Stimulated activated CD4-positive, alpha-beta T cell treated with anti-CD3 and anti-CD28 coated beads, Interleukin-15, amount 100 ng/mL, for 1 hour (primary cell): ENCODE measurements at regions not wholly inside any gene's neighbourhood (a gene's known extent, or its start where the extent isn't known, plus 50 kb on each side); places are given as distances from the start of the nearest gene placed in this dataset.

ENCODE experiments used
- DNase-seq, 2 donors: peaks; one replicate each; pipeline ENCODE4 v3.0.0-alpha.2; 2020; ENCODE audit warnings: low read depth in 1 of 2, low spot score in 1 of 2

DNA sequence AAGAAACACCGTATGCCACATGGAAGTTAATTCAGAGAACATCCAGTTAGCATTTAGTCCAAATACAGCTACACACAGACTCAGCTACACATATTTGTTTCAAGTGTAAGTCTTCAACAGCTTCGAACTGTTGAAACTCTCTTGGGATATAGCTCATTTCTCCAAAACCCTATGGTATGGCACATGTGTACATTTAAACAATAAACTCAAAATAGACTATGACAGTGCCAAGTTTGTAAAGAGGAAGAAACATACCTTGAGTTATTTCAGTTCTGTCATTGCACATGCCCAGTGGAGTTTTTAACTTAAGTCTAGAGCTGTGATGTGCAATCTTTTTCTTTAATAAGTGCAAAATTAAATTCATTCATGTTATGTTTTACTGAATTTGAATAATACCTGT is 155.1 kb upstream of the RAI14 start:
- DNase-seq = no peak

DNA sequence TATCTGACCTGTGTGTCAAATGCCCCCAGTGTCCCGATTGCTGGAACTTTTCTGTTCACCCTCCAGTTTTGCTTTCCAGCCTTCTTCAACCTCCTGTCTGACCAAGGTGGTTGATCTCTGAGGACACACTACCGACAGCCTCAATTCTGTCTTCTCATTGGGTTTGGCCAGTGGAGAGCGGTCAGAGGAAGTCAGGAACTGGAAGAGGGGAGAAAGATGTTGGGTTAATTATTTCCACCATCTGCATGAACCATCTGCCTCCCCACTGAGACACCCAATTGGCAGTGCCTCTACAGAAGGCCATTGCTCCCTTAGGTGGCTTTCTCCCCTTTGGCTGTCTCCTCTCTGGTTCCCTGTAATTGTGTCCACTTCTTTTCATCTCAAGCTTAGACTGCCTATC is 154.3 kb upstream of the RAI14 start:
- no peak for DNase-seq

DNA sequence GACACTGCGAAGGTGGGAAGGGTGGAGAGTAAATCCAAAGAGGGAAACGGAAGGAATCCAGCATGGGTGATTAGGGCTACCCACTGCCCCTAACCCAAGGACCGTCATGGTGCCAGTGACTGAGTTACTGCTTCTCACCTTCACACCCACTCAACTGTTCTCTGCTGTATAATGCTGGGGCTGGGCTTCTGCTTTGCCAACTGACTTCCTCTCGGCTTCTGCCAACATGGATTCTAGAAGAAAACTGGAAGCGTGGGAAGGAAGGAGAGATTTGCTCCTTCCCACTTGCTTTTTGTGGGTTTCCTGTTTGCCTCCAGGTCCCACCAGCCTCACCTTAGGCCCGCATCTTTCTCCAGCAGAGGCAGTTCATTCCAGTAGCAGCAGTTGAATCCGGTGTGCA is 153.5 kb upstream of the RAI14 start:
- no peak for DNase-seq

DNA sequence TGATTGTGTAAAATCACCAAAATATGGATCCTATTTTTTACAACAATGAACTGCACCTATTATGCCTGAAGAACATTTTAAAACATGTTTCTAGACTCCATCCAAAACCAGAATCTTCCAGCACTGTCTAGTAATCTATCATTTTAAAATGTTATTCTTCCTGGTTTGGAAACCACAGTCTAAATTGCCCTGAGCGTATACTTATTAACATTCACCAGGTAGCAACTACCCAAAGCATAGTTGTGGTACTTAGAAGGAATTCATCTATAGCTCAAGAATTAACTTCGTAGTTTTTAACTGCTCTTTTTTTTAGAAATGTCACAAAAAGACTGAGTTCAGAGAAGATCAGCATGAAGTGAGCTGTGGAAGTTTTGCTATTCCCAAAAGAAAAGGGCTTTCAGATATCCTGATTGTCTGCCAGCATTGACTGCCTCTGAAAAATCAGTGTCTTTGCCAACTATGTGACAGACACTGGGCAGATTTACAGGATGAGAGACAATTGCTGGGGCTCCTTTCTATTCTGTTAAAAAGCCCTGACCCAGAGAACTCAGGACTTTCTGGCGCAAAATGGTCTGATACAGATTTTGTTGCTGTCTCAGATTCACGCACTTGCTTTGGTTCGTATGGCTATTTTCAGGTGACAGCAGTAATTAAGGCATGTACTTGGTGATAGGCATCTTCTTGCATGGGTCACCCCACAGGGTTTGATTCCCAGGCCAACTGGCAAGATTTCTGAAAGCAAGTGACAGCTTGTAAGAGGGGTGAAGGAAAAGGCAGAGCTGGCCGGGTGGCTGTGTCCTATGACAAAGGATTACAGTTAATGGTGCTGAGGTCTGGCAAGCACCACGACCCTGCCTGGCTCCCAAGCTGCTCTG is 152.5 kb upstream of the RAI14 start:
- no peak for DNase-seq

DNA sequence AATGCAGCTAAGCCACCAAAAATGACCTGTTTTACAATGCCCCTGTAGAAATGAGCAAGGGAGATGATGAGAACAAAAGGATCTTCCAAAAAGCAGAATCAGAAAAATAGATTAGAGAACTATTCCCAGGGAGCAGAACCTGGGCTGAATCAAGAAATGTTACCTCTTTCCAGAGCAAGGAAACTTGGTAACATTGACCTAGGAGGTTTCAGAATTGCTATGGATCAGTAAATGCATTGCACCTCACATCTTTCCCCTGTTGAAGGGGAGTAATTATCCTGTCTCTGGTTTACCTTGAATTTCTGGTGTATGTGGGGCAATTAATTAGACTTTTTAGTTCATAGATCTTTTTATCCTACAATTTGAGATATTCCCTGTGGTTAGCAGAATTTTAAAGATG is 151.2 kb upstream of the RAI14 start:
- DNase-seq = no peak

DNA sequence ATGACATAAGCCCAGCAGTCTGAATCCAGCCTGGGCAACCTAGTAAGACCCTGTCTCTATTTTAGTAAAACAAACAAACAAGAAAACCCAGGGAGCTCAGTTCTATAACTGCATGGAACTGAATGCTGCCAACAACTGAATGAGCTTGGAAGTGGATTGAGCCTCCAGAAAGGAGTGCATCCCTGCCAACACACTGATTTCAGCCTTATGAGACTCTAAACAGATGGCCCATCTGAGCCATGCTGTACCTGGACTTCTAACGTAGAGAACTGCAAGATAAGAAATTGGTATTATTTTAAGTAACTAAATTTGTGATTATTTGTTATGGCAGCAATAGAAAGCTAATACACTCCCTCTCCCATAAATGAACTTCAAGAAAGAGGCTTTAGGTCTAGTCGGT is 150.4 kb upstream of the RAI14 start:
- no peak for DNase-seq

DNA sequence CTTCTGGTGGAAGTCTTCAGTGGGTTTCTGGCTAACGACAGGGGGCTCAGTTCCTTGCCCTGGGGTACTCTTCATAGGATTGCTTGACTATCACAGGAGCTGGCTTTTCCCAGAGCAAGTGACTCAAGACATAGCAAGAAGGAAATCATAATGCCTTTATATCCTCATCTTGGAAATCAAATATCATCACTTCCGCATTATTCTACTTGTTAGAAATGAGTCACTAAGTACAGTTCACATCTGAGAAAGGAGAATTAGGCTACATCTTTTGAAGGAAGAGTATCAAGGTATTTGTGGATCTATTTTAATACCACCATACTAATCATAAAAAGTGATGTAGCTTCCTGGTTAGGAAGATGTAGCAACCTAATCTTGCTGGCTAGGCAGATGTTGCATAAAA is 148.2 kb upstream of the RAI14 start:
- no peak for DNase-seq

DNA sequence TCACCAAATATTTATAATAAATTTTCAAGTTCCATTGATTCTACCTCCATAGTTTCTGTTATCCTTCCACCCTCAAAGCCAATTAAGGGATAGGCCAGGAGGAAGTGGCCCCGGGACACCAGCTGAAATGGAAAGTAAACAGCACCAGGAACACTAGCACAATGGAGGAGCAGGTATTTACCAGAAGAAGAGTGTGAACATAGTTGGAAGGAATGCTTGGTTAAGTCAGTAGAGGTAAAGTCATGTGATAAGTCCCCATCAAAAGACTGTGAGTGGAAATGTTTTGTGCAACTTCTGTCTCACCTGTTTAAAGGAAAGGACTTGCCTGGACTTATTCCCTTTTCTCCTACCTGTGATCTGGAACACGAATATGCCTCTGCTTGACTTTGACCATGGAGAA is 146.7 kb upstream of the RAI14 start:
- no peak for DNase-seq

DNA sequence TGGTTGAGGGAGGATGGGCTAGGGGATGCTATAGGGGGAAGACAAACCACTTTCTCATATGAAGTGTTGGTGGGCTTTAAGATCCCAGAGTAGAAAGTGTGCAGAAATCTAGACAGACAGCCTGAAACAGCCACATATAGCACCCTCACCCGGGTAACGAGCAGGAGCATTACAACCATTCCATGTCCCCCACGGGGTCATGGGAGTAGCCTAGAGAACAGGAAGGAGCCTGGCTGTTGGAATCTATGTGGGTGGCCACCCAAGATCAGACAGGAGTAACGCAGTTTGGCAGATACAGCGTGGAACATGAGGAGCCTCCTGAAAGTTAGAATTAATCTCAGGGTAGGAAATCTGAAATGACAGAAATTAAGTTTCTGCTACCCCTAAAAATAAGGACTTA is 146.1 kb upstream of the RAI14 start:
- DNase-seq = no peak

DNA sequence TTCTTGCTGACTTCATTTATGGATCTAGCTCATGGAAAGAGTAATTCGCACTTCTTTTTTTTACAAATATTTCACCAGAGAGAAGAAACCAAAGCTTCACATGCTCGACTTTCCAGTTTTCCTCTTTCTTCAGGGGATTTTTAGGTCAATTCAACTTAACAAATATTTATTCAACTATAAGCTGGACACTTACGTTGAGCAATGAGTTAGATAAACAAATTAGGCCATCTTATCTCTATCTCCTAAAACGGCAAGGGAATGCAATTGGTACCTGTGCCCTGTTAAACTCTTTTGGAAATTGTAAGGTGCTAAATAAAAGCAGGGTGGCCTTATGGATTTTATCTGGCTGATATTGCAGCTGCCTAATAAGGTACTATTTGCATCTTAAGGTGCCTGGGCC is 145.1 kb upstream of the RAI14 start:
- DNase-seq = no peak

DNA sequence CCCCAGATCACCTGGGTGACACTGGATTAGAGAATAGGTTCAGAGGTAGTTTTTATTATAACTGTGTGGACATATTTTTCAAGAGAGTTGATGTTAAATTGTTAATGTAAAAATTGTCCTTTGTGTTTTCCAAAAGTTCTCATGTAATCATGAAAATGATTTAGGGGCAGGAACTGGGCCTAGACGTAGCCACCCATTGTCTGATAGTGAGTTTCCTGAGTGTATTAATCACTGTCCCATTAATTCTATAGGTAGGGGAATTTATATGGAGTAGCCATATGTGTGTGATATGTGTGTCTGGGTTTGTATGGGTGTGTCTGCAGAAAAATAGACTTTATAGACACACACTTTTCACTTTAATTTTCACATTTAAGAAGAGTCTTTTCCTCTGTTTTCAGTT is 144.6 kb upstream of the RAI14 start:
- DNase-seq = no peak

DNA sequence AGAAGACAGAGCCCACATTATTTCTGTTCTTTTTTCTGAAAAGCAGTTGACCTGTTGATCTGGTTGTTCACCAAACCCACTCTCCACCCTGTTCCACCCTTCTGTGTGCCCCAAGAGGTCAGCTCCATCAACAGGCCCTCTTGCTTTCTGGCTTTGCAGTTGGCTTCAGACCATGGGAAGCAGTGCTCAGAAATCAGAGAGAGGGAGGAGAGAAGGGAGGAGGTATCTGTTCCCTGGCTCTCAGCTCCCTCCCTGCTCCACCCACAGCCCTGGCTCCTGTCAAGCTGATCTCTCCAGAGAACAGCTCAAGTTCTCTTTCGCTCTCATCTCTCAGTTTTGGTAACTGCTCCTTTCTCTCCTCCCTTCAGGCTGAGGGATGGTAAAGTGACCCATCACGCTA is 144.2 kb upstream of the RAI14 start:
- DNase-seq = no peak

DNA sequence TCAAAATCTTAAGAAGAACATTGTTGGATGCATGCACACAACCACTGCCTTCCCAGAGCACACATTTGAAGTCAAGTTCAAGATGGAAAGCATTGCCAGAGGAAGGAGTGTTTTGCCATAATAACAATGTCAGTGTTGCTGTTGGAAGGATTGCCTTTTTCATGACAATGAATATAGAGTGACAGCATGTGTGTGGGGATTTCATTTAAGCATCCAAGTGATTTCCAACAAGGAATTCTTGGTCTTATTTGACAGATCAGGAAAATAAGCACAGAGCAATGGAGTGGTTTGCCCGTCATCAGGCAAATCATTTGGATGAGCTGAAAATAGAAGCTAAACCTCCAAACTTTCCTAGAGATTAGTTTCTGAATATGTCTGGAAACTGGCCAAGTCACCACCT is 140.0 kb upstream of the RAI14 start:
- no peak for DNase-seq

DNA sequence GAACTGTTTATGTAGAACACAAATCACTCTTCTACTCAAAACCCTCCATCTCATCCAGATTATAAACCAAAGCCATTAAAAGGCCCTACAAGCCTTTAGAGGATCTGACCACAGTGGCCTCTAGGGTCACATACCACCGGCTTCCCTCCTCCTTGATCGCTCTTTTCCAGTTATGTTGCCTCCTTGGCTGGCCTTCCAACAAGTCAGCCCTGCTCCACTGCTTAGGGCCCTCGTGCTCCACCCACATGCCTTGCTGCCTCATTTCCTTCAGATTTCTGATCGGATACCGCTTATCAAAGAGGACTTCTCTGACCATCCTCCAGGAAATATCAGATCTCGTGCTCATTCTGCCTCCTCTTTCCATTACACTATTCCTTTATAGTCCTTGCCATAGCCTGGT is 139.4 kb upstream of the RAI14 start:
- no peak for DNase-seq

DNA sequence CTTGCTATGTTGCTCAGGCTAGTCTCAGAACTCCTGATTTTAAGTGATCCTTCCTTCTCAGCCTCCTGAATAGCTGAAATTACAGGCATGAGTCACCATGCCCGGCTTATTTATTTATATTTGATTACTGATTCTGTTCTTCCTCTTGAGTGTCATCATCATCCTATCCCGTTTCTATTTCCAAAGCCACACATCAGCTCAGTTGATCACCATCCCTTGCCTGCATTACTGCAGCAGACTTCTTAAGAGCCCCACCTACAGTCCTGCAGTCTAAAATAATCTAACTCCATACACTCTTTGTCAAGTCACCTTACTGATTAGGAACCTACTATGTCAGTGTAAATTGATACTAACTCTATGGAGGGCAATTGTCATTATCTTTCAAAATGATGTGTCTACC is 138.9 kb upstream of the RAI14 start:
- DNase-seq = no peak

DNA sequence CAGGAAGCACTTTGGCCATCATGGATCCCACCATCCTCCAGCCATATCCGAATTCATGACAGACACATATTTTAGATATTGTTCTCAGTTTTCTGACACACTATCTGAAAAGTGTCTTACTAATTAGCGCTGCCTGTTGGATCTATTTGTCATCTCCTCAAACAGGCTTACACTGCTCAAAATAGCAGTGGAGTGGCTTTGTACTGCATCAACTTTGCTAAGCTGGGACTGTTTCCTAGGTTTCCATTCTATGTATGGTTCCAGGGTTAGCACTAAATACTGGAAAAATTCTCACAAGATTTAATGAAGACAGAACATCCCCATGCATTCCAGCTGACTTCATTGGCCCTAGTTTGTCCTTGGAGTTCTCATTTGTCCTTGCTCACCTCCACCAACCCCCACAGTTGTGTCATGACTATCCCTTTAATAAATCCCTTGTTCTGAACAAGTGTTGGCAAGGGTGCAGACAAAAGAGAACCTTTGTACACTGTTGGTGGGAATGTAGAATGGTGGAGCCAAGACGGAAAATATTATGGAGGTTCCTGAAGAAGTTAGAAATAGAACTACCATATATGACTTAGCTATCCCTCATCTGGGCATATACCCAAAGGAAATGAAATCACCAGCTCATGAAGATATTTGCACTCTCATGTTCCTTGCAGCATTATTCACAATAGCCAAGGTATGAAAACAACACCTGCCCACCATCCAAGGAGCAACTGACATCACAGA is 136.5 kb upstream of the RAI14 start:
- no peak for DNase-seq

DNA sequence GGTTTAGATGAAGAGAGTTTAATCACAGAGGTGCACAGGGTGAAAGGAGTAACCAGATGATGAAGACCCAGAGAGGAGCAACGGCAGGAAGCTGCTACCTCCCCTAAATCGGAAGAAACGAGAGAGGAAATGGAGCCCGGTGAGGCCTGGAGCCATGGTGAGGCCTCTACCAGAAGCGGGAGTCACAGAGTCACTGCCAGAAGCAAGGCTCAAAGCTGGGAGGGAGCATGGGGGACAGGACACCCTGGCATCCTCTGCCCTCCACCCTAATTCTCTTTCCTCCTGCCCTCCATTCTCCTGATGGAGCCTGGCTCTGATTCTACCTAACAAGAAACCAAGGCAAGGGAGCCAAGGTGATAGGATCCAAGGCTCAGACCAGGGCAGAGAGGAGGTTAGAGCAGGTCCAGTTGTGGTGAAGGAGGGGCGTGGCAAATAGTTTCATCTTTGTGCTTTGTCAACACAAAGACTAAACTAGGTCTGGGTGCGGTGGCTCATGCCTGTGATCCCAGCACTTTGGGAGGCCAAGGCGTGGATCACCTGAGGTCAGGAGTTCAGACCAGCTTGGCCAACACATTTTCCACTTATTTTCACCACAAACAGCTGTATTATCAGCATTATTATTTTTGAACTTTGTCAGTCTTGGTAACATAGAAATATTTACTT is 134.4 kb upstream of the RAI14 start:
- DNase-seq = no peak

DNA sequence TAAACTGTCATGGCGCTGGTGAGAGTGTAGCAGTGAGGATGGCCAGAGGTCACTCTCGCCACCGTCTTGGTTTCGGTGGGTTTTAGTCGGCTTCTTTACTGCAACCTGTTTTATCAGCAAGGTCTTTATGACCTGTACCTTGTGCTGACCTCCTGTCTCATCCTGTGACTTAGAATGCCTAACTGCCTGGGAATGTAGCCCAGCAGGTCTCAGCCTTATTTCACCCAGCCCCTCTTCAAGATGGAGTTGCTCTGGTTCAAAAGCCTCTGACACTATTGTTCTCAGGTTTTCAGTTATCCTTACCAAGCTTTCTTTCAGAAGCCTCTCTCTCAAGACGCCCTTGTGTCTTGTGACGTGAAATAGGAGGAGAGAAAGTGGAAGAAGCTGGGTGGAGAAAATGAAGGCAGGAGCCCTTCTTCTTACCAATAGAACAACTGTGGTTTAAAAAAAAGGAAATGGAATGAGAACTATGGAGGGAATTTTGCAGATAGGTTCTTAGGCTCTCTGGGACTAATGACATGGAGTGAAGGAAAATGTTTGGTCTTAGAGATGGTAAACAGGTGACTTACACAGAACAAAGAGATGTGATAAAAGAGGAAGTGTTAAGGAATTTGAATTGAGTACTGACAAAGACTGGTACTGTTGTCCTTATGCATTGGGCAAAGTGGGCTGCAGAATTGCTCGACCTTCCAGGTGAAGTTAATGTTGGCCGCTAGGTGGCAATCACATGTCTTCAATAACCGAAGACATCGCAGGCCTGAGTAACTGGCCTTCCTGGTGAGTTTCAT is 133.3 kb upstream of the RAI14 start:
- no peak for DNase-seq

DNA sequence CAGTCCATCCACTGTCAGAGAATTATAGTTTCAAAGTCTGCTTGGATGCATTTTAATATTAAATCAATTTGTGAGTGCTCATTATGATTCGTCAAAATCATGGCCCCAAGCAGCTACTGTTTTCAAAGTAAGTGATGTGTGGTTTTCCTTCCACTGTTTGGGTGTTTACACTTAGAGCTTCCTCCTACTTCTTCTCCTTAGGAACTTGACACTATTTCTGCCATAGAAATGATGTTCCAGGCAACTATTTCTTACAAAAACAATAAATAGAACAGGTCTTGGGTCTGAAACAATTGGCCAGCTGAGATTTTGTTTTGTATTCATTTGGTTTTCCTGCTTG is 132.8 kb upstream of the RAI14 start:
- no peak for DNase-seq

DNA sequence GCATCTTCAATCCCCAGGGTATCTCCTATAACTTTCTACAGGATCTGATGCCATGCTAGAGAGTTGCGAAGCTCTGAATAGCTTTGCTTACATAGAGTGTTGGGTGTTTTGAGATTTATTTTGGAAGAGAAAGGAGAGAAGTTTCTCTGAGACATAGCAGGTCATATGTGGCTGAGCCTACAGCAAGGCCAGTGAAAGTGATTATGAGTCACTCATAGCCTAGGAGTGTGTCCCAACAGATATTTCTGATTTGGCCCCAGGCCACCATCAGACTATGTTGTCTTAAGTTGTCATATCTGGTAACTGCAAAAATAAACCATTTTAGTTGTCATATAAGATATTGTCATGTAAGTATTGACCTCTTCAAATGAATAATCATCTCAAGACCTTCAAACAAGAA is 132.0 kb upstream of the RAI14 start:
- no peak for DNase-seq

DNA sequence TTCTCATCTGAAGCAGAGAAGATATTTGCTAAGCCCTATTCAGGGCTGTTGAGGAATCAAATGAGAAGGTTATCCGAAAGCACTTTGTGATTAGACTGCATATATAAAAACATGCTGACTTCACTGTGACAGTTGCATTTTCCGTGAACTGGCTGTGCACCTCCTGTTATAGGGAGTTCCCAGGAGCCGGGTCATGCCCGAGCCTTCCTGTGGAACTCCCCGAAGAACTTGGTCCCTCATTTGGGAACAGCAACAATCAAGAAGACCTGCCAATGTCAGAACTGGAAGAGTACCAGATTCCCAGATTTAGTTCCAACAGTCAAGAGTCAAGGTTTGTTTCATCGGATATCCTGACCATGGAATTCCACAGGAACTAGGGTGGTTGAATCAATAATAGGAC is 130.4 kb upstream of the RAI14 start:
- no peak for DNase-seq
